GM21381 (cell line): ENCODE measurements at regions not wholly inside any gene's neighbourhood (a gene's known extent, or its start where the extent isn't known, plus 50 kb on each side); places are given as distances from the start of the nearest gene placed in this dataset.

Experiments used
- ATAC-seq: cut with Tn5 transposase; IDR thresholded peaks from one replicate; pipeline ENCODE4 v1.9.1; 2021; ENCODE audit warnings: mild to moderate bottlenecking, moderate library complexity; ENCODE audit not compliant: unreplicated experiment

DNA sequence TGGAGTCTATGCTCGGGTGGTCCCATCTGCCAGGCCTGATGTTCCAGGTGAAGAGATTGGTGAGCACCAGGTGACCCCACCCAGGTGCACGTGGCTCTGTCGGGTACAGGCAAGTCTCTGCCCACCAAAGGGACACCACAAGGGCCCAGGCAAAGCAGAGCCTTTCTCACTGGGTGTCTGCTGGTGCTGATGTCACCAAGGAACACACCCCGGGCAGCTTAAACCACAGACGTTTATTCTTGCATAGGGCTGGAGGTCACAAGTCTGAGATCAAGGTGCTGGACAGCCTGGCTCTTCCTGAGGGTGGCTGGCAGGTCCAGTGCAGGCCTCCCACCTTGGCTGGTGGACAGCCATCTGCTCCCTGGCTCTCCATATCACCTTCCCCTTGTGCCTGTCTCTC lies 100.7 kb upstream of the CD93 start:
- no peak for ATAC-seq

DNA sequence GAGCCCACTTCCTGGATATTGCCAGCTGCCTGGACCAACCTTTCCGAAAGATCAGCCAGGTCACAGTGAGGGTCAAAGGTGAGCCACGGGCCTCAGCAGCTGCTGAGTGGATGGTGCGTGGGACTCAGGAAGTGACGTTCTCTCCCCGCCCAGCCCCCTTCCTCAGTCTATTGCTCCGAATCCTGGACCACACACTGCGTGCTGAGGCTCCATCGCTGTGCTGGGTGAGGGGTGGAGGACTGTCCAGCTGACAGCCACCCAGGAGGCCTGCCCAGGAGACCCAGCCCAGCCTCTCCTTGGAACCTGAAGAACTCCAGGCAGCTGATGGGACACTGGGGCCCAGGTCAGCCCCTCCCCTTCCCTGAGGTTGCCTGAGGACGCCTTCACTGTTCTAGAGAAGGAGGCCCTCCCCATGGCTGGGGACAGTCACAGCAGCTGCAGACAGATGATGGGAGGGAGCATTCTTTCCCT lies 94.4 kb upstream of the CD93 start:
- no peak for ATAC-seq

DNA sequence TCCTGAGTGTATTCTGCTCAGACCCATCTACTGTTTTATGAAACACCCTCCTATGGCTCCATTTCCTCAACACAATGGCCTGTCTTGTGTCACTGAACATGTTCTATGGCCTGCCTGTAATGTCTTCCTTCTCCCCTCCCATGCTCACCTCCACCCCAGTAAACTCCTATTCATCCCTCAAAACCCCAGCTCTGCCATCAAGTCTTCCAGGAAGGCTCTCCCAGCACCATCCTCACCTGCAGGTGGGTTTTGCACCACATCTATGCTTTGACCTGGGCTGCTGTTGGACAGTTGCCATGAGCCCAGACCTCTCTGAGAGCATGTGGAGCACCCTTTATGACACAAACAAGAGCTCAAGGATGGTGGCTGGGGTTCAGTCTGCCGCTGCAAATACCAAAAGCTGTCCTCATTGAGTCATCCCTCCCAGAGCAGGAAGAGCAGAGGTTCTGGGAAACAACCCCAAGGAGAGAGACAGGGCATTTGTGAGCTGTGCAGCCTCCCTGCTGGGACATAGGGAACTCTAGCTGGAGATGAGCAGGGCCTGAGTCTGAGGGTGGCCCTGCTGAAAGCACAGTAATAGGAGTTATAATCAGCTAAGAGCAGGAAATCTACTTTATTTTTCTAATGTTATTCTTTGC lies 93.8 kb upstream of the CD93 start:
- no peak for ATAC-seq

DNA sequence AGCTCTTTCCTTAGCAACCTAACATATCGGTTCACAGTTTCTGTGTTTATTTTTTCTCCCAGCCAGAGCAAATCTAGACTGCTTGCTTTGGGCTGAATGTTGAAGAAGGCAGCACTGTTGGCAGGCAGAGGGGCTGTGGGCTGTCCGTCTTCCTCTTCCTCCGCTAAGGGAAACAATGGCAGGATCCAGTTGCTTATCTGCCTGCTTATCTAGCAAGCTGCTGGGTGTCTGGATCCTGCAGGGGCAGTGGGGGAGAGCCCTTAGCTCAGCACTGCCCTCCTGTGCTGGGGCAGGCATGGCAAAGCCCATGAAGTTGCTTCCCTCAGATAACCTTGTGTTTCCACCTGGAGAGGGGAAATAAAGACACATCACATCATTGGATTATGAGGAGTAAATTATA lies 92.7 kb upstream of the CD93 start:
- no peak for ATAC-seq

DNA sequence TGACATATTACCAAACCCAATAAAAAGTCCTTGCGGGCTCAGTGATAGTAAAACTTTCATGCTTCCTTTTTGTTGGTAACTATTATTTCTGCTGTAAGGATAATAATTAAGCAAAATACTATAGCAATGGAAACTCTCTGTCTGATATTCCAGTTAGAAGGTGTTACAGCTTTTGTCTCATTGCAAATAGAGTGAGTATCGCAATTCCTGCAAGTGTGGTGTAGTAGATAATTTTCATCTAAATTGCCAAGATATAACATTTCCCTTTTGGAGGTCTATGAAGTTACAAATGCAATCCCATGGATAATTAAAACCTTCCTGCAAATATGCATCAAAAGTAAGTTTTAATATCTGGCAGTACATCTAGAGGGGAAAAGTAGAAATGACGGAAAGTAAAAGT lies 88.7 kb upstream of the CD93 start:
- no peak for ATAC-seq

DNA sequence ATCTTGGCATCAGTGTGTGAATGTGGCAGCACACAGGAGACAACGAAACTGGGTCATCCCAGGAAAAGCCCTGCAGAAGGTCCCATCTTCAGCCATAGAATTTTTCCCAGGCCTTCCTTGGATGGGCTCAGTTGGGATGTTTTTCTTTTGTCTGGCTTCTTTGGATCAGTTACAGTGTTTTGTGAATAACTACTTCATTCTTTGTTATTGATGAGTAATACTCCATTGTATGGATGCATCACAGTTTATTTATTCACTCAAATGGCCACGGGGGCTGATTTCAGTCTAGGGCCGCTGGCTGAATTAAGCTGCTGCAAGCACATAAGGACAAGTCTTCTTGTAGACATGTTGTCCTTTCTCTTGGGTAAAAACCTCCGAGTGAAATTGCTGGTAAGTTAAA lies 81.3 kb upstream of the CD93 start:
- ATAC-seq, result no peak

DNA sequence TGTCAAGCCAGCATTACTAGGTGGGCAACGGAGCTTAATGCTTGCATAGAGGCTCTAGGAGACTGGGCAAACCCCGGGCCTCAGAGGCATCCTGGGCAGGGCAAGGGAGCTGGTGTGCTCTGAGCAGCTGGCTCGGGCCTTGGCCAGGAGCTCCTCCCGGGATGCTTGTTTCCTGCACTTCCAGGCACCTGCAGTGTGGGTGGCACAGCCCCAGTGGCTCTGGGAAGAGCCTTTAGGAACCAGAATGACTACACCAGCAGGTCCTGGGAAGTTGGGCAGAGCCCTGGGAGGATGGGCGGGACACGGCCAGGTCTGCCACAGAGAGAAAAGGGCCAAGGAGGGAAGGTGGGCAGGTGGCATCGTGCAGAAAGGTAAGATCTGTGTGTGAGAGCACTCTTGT lies 80.4 kb upstream of the CD93 start:
- no peak for ATAC-seq

DNA sequence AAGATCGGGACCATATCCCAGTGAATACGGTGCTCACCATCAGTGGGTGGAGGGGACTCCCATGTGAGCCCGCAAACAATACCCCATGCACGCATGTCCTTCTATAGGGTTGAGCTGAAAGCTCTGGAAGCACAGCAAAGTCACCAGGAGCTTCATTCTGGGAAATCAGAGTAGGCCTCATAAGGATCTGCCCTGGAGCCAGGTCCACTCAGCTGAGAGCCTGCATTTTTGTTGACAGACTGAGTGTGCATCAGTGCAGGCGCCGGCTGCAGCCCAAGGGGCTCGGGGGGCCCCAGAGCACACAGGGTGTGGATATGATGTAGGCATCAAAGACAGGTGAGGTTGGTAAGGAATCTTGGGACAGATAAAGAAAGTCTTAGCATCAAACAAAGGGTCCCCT lies 79.8 kb upstream of the CD93 start:
- no peak for ATAC-seq

DNA sequence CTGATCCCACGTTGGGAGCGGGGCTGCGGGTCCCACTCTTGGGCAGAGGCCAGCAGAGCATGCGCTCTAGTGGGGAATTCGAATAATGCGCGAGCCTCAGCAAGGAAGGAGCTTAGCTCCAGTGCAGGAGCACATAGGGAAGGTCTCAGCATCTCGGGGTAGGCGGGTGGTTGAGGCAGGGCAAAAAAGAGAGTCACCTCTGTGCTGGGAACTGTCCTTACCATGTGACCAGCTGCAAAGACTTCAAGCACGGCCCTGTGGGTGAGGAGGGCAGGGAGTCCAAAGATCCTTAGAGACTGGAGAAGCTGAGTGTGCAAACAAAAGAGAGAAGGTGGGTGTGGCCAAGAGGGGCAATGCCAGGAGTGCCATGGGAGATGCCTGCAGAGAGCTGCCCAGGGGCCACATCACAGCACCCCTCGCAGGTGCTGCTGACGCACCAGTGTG lies 79.2 kb upstream of the CD93 start:
- ATAC-seq, result no peak

DNA sequence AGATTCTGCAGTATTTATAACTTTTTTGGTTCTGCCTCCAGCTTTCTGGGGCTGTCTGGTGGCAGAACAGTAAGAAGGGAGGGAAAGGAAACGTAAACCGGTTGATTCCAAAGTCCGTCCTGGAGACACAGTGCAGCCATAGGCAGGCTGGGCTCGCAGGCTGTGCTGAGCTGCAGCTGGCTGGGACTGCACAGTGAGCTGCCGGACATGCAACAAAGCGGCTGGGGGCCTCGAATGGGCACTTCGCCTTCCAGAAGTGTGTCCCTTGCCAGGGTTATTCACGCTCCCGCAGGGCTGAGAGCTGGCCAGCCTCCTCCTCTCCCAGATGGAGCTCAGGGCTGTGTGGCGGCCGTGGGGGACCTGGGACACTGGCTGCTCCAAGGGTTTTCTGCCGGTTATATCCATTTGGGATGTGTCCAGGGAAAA lies 78.1 kb upstream of the CD93 start:
- no peak for ATAC-seq

DNA sequence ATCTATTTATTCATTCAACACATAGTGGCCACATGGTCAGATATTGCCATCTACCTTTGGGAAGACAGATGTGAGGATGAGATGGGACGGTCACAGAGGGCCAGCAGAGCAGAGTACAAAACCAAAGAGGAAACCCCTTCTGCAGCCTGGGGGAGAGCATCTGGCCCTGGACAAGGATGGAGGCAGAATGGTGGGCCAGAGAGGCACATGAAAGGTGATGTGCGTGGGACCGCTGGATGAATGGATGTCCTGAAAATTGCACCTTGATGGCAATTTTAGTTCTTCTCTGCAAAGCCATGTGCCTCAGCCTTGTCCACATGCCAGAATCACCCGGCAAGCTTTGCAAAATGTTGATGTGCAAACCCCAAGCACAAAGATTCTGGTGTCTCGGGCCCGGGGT lies 77.4 kb upstream of the CD93 start:
- no peak for ATAC-seq

DNA sequence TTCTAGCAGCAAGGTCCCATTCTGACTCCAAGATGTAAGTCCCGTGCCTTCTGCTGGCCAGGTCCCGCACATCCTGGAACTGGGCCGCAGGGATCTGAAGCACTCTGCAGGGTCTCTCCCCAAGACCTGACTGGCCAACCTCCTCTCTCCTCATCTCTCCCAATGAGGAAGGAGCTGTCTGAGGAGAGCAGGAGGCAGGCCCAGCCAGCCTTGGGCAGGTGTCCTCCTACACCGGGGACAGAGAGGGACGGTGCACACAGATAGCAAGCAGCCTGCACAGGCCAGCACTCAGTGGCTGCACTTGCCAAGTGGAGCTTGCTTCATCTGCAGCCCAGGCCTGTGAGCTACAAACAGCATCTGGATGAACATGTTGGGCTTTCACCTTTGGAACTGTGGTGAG lies 76.8 kb upstream of the CD93 start:
- no peak for ATAC-seq

DNA sequence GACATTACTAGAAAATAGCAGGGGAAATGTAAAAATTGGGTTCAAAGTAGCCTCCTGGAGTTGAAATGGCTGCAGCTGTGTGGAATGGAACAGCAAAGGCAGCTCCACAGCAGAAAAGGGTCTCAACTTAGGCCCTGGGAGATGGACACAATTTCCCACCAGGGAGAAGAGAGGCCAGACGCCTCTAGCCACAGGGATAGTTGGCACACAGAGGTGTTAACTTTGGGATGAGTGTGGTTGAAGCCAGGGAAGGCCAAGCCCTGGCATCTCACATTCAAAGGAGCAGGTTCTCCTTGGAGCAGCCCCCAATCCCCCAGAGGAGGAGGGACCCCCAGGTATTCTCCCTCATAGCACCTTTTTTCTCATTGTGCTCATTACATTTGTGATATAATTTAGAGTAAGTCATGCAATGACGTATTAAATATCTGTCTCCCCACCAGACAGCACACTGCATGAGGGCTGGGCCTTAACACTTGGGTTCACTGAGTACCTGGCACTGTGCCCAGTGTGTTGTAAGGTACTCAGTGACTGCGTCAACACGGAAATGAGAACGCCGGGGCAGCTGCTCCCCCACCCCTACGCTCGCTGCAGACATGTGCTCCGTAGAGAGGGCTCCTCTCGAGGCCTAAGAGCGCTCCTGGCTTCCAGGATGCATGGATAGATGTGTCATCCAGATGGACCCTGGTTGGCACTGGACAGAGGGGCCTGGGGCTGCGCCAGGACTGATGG lies 76.0 kb upstream of the CD93 start:
- no peak for ATAC-seq

DNA sequence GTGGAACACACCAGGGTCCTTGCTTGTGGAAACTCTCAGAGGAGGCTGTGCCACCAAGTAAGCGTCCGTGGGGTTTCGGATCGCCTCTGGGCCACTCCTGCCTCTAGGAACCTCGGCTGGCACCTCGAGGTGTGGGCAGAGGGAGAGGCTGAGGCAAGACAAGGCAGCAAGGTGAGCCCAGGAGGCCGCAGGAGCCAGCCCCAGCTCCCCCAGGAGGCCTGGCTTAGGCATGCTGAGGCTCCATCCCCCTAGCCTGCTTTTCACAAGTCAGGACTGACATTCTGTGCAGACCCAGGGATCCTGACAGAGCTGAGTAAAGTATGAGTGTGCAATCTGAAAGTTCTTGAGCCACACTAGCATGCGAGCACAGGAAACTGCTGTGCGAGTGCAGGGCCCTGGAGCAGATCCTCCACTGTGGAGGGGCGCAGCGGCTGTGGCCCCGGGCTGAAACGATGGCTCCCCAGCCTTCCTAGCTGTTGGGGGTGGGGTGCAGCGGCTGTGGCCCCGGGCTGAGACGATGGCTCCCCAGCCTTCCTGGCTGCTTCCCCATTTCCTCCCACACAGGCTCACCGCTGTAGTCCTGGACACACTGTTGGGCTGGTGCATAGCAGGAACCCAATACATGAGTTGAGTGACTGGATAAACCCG lies 75.2 kb upstream of the CD93 start:
- no peak for ATAC-seq

DNA sequence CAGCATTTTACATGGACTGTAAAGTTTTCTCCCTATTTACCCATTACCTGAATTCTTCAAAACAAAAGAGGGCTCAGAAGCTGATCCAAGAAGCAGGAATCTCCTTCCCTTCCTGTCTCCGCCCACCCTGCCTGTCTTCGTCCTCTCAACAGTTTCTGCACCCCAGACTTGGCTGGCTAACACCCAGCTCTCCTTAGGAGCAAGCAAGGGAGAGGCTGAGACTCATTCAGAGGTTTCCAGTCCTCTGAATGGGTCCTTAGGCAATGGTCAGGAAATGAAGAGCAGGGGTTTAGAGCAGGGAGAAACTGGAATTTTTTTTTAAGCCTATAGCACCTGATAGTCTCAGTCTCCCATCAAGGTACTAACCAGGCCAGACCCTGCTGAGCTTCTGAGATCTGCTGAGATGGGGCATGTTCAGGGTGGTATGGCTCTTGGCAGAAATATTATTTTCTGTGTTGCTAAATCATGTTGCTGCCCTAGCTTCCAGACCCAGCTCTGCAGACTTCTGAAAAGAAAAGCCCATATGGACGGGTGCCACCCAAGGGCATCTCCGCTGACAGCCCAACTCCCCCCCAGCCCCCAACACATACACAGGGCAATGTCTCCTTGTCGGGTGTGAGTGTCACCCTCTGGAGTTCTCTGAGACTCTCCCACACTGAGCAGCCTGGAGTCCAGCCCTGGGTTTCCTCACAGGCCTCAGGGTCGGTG lies 74.6 kb upstream of the CD93 start:
- no peak for ATAC-seq

DNA sequence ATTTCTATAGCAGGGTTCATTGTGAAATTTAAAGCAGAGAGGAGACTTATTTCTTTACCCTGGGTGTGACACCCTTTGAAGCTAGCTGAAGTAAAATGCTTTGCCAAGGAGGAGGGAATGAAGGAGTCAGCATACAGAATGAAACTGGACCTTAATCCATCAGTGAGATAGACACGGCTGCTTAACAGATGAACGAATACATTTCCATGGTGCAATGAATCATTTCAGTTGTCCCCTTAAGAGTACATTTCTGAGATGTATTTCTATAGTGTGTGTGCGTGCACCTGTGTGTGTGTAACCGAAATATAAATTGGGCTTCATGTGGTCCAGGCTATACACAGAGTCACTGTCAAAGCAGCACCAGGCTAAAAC lies 73.8 kb upstream of the CD93 start:
- ATAC-seq, result no peak

DNA sequence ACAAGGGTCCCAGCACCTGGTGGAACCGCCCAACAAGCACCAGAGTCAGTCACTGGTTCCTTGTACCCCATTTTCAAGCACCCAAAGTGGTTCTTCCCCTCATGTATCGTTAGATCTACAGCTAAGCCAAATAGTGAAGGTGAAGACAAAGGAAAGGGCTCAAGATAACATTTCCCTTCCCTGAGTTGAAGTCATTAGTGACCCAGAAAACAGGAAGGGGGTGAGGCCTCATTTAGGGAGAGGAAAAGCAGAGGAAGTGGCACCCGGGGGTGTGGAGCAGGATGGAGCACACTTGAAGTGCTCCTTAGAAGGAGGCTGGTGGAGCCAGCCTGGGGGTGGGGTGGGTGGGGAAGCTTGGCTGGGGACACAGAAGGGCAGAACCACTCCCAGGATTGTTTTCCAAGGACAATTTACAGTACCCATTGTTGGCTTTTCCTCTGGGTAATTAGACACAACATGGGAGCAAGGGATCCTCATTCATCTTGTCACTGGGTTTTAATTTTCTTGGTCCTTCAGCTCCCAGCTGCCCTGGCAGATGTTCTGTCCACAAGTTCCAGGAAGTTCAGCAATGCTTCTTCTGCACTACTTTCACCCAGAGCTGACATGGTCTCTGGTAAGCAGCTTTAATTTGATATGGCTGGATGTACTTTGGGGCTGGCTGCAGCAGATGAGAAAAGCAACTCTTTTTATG lies 73.3 kb upstream of the CD93 start:
- ATAC-seq, result no peak

DNA sequence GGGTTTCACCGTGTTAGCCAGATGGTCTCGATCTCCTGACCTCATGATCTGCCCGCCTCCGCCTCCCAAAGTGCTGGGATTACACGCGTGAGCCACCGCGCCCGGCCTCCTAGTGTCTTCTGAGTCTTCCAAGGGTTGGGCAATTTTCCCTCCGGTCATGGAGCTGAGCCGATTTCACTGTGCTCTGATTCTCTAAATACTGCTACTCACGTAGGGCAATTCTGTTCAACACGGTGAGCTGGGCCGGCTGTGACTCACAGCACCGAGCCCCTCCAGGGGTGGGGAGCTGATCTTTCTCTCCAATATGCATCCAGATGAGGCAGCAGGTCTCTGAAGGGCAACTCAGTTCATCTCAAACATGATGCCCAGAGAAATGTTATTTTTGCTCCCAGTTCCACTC lies 71.6 kb upstream of the CD93 start:
- no peak for ATAC-seq

DNA sequence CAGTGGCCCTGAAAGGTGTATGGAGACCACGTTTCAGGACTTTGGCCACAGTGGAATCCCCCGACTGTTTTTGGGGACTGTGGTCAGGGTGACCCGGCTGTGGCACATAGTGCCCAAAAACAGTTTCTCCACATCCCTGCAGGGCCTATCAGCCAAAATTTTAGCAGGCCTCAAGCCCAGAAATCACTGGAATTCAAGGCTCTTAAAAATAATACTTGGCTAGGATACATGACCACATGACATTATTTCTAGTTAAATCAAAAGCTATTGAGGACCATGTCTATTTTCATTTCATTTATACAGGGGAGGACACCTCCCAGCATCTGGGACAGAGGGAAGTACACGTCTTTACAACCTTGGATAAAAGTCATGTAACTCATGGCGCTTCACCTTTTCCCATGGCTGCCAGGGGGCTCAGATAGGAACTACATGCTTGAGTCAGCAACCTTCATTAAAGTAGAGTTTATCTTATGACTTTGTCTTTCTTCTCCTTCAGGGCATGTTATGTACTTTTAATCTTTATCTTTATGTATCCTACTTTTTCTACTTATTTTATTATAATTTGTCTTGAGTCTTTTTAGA lies 70.8 kb upstream of the CD93 start:
- ATAC-seq, result no peak

DNA sequence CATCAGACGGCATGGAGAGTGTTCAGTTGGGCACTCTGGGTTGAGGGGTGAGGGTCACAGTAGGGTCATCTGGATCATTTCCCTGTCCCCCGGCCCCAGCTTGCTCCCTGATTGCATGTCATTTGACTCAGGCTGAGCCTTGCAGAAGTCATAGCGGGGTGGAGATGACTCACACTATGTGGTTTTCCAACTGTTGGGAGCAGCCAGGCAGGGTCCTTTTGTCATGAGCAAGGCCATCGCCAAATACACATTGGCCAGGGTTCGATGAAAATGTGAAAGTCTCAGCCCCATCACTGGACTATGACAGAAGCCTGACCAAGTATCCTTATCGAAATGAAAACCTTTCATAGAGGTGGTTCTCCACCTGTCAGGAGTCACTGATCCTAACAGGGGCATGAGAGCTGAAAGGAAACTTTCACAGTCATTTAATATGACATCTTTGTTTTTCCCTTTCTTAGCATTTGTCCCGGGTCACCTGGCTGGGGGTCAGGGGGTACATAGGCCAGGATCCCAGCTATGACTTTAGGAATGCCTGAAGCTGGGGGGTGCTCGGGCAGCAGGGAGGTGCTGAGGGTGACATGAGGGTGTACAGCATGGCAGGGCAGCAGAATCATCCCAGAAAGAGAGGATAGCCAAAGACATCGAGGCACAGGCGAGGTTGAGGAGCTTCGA lies 70.2 kb upstream of the CD93 start:
- ATAC-seq, result no peak
